ENCODE measurements at regions not wholly inside any gene's neighbourhood (a gene's known extent, or its start where the extent isn't known, plus 50 kb on each side); places are given as distances from the start of the nearest gene placed in this dataset.

DNA sequence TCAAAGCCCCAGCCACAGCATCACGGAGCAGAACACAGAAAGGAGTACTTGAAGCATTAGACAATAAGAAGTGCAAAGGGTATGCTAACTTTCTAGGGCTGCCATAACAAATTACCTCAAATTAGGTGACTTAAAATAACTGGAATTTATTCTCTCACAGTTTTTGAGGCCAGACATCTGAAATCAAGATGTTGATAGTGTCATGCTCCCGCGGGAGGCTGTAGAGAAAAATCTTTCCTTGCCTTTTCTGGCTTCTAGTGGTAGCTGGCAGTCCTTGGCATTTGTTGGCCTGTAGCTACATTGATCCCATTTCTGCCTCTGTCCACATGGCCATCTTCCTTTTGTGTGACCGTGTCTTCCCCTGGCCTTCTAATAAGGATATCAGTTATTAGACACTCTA lies 51.9 kb upstream of the SPDL1 start:
- Histone ChIP-seq H3K27me3 (no peaks in the 10 kb centered on the region), H3K4me1 (peaks cover 11% of the 10 kb centered on the region), H2AFZ (replicated peaks) (no peak overlapping the region), H3K4me2 (no peak overlapping the region), H3K9me3 (ENCODE audit: low read depth) (no peaks in the 10 kb centered on the region), H3K36me3 (no peaks in the 10 kb centered on the region), H3K9ac (no peak overlapping the region), H3K4me3 (no peak overlapping the region), H3K27ac (no peak overlapping the region), H3F3A (ENCODE audit: low read depth) (no peaks in the 10 kb centered on the region), H4K20me1 (ENCODE audit: low read depth) (no peaks in the 10 kb centered on the region), H3K79me2 (ENCODE audit: low read depth) (no peaks in the 10 kb centered on the region)
- TF ChIP-seq, protein P1, sequence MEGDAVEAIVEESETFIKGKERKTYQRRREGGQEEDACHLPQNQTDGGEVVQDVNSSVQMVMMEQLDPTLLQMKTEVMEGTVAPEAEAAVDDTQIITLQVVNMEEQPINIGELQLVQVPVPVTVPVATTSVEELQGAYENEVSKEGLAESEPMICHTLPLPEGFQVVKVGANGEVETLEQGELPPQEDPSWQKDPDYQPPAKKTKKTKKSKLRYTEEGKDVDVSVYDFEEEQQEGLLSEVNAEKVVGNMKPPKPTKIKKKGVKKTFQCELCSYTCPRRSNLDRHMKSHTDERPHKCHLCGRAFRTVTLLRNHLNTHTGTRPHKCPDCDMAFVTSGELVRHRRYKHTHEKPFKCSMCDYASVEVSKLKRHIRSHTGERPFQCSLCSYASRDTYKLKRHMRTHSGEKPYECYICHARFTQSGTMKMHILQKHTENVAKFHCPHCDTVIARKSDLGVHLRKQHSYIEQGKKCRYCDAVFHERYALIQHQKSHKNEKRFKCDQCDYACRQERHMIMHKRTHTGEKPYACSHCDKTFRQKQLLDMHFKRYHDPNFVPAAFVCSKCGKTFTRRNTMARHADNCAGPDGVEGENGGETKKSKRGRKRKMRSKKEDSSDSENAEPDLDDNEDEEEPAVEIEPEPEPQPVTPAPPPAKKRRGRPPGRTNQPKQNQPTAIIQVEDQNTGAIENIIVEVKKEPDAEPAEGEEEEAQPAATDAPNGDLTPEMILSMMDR (IDR thresholded peaks at IDR 0.05), result no peak
- TF ChIP-seq EZH2phosphoT487 (IDR thresholded peaks at IDR 0.05), result no peak
- no peak for TF ChIP-seq EZH2 (IDR thresholded peaks at IDR 0.05)
- H3K9me3 Mint-ChIP-seq, result peaks cover 8% of the 10 kb centered on the region
- H3K27ac Mint-ChIP-seq, result no peak overlapping the region
- peaks cover under 1% of the 10 kb centered on the region for H3K36me3 Mint-ChIP-seq
- no peak for DNase-seq (ENCODE audit: low spot score)
- H3K4me3 Mint-ChIP-seq, result no peak overlapping the region
- no peaks in the 10 kb centered on the region for H3K4me1 Mint-ChIP-seq
- H3K27me3 Mint-ChIP-seq (ENCODE audit: insufficient read depth, low read depth), result peaks cover 14% of the 10 kb centered on the region

DNA sequence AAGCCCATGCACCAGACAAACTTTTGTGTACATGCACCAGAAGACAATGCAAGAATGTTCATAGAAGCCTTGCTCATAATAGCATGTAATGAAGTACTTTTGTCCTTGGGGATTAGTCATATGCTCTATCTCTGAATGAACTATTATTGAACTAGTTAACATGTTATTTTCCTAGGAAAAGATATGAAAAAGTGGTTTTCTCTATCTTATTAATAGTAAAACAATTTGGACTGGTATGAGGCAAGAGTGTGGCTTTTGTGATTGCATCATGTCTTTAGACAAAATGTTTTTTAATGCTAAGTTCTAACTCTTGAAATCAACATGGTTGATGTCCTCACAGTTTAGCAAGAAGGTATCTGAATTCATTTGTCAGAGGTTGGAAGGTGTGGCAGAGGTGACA lies 55.7 kb upstream of the SPDL1 start:
- no peak overlapping the region for H3K4me3 Mint-ChIP-seq
- H3K9me3 ChIP-seq (ENCODE audit: low read depth), result no peaks in the 10 kb centered on the region

DNA sequence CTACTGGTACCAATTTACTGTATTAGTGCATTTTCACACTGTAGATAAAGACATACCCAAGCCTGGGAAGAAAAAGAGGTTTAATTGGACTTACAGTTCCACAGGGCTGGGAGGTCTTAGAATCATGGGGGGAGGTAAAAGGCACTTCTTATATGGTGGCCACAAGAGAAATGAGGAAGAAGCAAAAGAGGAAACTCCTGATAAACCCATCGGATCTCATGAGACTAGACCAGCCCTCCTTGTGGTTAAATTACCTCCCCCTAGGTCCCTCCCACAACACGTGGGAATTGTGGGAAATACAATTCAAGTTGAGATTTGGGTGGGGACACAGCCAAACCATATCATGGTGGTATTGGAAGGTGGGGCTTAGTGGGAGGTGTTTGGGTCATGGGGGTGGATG lies 56.5 kb upstream of the SPDL1 start:
- Histone ChIP-seq H2AFZ (replicated peaks) (no peak overlapping the region), H3K4me2 (no peak overlapping the region), H3K4me3 (no peak overlapping the region), H3K79me2 (ENCODE audit: low read depth) (no peaks in the 10 kb centered on the region), H3K9ac (no peak overlapping the region), H4K20me1 (ENCODE audit: low read depth) (no peaks in the 10 kb centered on the region), H3K27me3 (no peaks in the 10 kb centered on the region), H3K9me3 (ENCODE audit: low read depth) (no peaks in the 10 kb centered on the region), H3K27ac (no peak overlapping the region), H3F3A (ENCODE audit: low read depth) (no peaks in the 10 kb centered on the region), H3K4me1 (peaks cover 11% of the 10 kb centered on the region), H3K36me3 (no peaks in the 10 kb centered on the region)
- Mint-ChIP-seq H3K36me3 (peaks cover 2% of the 10 kb centered on the region), H3K4me1 (no peaks in the 10 kb centered on the region), H3K4me3 (no peak overlapping the region), H3K27ac (no peak overlapping the region), H3K9me3 (peaks cover 14% of the 10 kb centered on the region), H3K27me3 (ENCODE audit: insufficient read depth, low read depth) (peaks cover 24% of the 10 kb centered on the region)
- DNase-seq (ENCODE audit: low spot score), result no peak
- TF ChIP-seq EZH2 (IDR thresholded peaks at IDR 0.05), result no peak

More for the DNA sequence above, 55.7 kb upstream of the SPDL1 start:
- DNase-seq (ENCODE audit: low spot score), result no peak
- no peak overlapping the region for H3K27ac ChIP-seq
- no peak overlapping the region for H3K27ac Mint-ChIP-seq
- peaks cover 2% of the 10 kb centered on the region for H3K36me3 Mint-ChIP-seq
- H3K4me1 ChIP-seq, result peaks cover 11% of the 10 kb centered on the region
- no peaks in the 10 kb centered on the region for H3K4me1 Mint-ChIP-seq
- H3K27me3 Mint-ChIP-seq (ENCODE audit: insufficient read depth, low read depth), result peaks cover 22% of the 10 kb centered on the region
- no peaks in the 10 kb centered on the region for H3F3A ChIP-seq (ENCODE audit: low read depth)
- no peaks in the 10 kb centered on the region for H3K27me3 ChIP-seq
- H4K20me1 ChIP-seq (ENCODE audit: low read depth), result no peaks in the 10 kb centered on the region
- H3K79me2 ChIP-seq (ENCODE audit: low read depth), result no peaks in the 10 kb centered on the region
- H3K4me2 ChIP-seq, result no peak overlapping the region
- H3K9me3 Mint-ChIP-seq, result peaks cover 14% of the 10 kb centered on the region
- no peak overlapping the region for H3K9ac ChIP-seq
- no peaks in the 10 kb centered on the region for H3K36me3 ChIP-seq
- H3K4me3 ChIP-seq, result no peak overlapping the region
- TF ChIP-seq EZH2phosphoT487 (IDR thresholded peaks at IDR 0.05), result no peak
- TF ChIP-seq, protein P1 (IDR thresholded peaks at IDR 0.05), result no peak
- no peak for TF ChIP-seq EZH2 (IDR thresholded peaks at IDR 0.05)
- H2AFZ ChIP-seq (replicated peaks), result no peak overlapping the region

DNA sequence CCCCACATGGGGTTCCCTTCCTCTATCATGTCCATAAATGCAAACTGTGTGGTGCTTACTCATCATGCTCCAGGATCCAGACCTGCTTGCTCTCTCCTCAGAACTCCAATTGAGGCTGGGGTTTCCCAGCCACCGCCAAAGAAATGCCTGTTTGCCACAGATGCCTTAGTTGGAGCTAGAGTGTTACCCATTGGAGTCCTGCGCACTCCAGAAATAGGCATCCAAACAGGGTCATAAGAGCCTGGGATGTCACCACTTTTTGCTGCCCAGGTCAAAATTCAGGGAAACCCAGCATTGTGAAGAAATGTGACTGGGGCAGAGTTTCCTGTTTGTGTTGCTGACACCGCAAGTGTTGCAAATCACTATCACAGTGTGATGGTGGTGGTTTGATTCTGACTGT lies 60.7 kb upstream of the SPDL1 start:
- no peak for TF ChIP-seq EZH2 (IDR thresholded peaks at IDR 0.05)
- TF ChIP-seq, protein P1 (IDR thresholded peaks at IDR 0.05), result no peak
- TF ChIP-seq EZH2phosphoT487 (IDR thresholded peaks at IDR 0.05), result no peak
- DNase-seq (ENCODE audit: low spot score), result no peak
- peaks cover 18% of the 10 kb centered on the region for H3K27me3 Mint-ChIP-seq (ENCODE audit: insufficient read depth, low read depth)
- H3K4me3 Mint-ChIP-seq, result no peak overlapping the region
- H3K27ac Mint-ChIP-seq, result no peak overlapping the region
- no peaks in the 10 kb centered on the region for H3K4me1 Mint-ChIP-seq
- Histone ChIP-seq H2AFZ (replicated peaks) (no peak overlapping the region), H3K9ac (no peak overlapping the region), H3K4me2 (no peak overlapping the region), H3K9me3 (ENCODE audit: low read depth) (no peaks in the 10 kb centered on the region), H3K27me3 (no peaks in the 10 kb centered on the region), H3F3A (ENCODE audit: low read depth) (no peaks in the 10 kb centered on the region), H3K4me3 (no peak overlapping the region), H3K4me1 (no peaks in the 10 kb centered on the region), H3K79me2 (ENCODE audit: low read depth) (no peaks in the 10 kb centered on the region), H3K36me3 (no peaks in the 10 kb centered on the region), H4K20me1 (ENCODE audit: low read depth) (no peaks in the 10 kb centered on the region), H3K27ac (no peak overlapping the region)
- peaks cover 2% of the 10 kb centered on the region for H3K36me3 Mint-ChIP-seq
- peaks cover 21% of the 10 kb centered on the region for H3K9me3 Mint-ChIP-seq

All from neural progenitor cell (in vitro differentiated cells).